Loucy (cell line): ENCODE measurements at regions not wholly inside any gene's neighbourhood (a gene's known extent, or its start where the extent isn't known, plus 50 kb on each side); places are given as distances from the start of the nearest gene placed in this dataset.

Experiments used
- H2AFZ ChIP-seq: fragments of 200-600 bp; sonication (generic); 2 replicates; pipeline ENCODE4 v1.6.0; 2016; ENCODE audit warnings: antibody characterized with exemption, mild to moderate bottlenecking, low read length, moderate library complexity
- H3F3A ChIP-seq: fragments of 200-600 bp; 2 replicates; pipeline ENCODE4 v1.6.0; 2016; ENCODE audit warnings: antibody characterized with exemption, low read depth, mild to moderate bottlenecking
- H3K27me3 ChIP-seq: fragments of 200-600 bp; sonication (generic); 2 replicates; pipeline ENCODE4 v1.6.1; 2014; ENCODE audit warnings: low read length, mild to moderate bottlenecking; ENCODE audit not compliant: insufficient read depth, poor library complexity, severe bottlenecking
- H3K36me3 ChIP-seq: fragments of 200-600 bp; sonication (generic); 2 replicates; pipeline ENCODE4 v1.6.1; 2016; ENCODE audit warnings: low read length; ENCODE audit not compliant: insufficient read depth
- H3K4me1 ChIP-seq: fragments of 200-600 bp; sonication (generic); 2 replicates; pipeline ENCODE4 v1.5.1; 2014; ENCODE audit warnings: low read length, mild to moderate bottlenecking; ENCODE audit not compliant: insufficient read depth, poor library complexity, severe bottlenecking
- H3K4me2 ChIP-seq: fragments of 200-600 bp; sonication (generic); 2 replicates; pipeline ENCODE4 v1.6.0; 2014; ENCODE audit warnings: antibody characterized with exemption, low read length, low read depth, mild to moderate bottlenecking; ENCODE audit not compliant: poor library complexity, severe bottlenecking
- H3K4me3 ChIP-seq: fragments of 200-600 bp; sonication (generic); 2 replicates; pipeline ENCODE4 v1.5.1; 2014; ENCODE audit warnings: low read length, mild to moderate bottlenecking, mixed read lengths; ENCODE audit not compliant: poor library complexity, severe bottlenecking
- H3K79me2 ChIP-seq: fragments of 200-600 bp; sonication (generic); 2 replicates; pipeline ENCODE4 v1.6.1; 2014; ENCODE audit warnings: low read length; ENCODE audit not compliant: insufficient read depth
- H3K9ac ChIP-seq: fragments of 200-600 bp; sonication (generic); 2 replicates; pipeline ENCODE4 v1.6.0; 2014; ENCODE audit warnings: mild to moderate bottlenecking, low read depth, low read length, moderate library complexity; ENCODE audit not compliant: poor library complexity, severe bottlenecking
- H3K9me2 ChIP-seq: fragments of 200-600 bp; sonication (generic); replicated peaks from 2 replicates; pipeline ENCODE4 v1.6.1; 2016; ENCODE audit warnings: low read depth, low read length, mixed read lengths
- H3K9me3 ChIP-seq: fragments of 200-600 bp; sonication (generic); 2 replicates; pipeline ENCODE4 v1.6.1; 2014; ENCODE audit warnings: mild to moderate bottlenecking, antibody characterized with exemption, low read length, low read depth; ENCODE audit not compliant: insufficient read depth
- H4K20me1 ChIP-seq: fragments of 200-600 bp; sonication (generic); 2 replicates; pipeline ENCODE4 v1.6.0; 2014; ENCODE audit warnings: antibody characterized with exemption, low read length, mild to moderate bottlenecking; ENCODE audit not compliant: insufficient read depth, poor library complexity, severe bottlenecking
- EZH2phosphoT487 ChIP-seq: fragments of 200-600 bp; IDR thresholded peaks from 2 replicates; pipeline ENCODE4 v1.6.1; 2018; ENCODE audit warnings: antibody characterized with exemption, mild to moderate bottlenecking, moderate library complexity, borderline replicate concordance
- TF ChIP-seq, protein P1 (sequence below): fragments of 200-600 bp; sonication (generic); conservative IDR thresholded peaks from 2 replicates; pipeline ENCODE4 v1.5.1; 2014; ENCODE audit warnings: mild to moderate bottlenecking, antibody characterized with exemption, low read length

DNA sequence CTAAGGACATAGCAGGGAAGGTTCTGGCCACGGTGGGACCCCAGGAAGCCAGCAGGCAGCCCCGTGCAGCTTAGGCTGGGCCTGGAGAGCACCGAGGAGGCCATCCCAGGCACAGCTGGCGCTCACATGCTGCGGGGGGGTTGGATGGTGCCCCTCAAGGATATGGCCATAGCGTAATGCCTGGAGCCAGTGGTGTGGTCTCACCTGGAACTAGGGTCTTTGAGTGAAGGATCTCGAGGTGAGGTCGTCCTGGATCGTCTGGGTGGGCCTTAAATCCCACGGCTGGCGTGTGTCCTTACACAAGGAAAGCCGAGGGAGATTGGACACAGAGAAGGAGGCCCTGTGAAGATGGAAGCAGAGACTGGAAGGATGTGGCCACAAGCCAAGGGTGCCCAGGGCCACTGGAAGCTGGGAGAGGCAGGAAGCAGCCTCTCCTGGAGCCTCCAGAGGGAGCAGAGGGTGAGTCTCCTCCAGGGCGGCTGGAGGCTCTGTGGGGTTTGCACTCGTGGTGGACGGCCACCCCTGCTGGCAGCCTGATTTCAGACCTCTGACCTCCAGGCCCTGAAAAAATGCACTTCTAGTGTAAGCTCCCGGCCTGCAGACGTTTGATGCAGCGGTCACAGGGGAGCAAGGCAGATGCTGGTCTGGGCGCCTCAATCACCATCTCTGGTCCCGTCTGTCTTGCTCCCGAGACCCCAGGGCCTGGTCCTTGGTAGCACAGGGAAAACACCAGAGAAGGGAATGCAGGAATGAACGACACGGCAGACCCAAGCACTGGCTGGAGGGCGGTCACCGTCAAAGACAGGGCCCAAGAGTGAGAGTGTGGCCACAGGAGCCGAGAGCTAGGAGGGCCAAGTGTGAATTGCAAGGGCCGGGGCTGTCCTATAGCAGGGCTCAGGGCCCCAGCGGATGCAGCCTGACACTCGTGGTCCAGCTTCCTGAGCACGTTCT, 218.6 kb downstream of the KIF26A start:
- Histone ChIP-seq H3K4me2 (no peak overlapping the region), H4K20me1 (no peaks in the 10 kb centered on the region), H3K9ac (no peak overlapping the region), H3K79me2 (no peaks in the 10 kb centered on the region), H3F3A (no peaks in the 10 kb centered on the region), H2AFZ (no peak overlapping the region), H3K9me3 (no peaks in the 10 kb centered on the region; the same call in 1 of the 2 replicates), H3K27me3 (no peaks in the 10 kb centered on the region), H3K4me3 (no peak overlapping the region), H3K36me3 (no peaks in the 10 kb centered on the region), H3K9me2 (no peaks in the 10 kb centered on the region), H3K4me1 (no peaks in the 10 kb centered on the region)
- TF ChIP-seq, protein P1, sequence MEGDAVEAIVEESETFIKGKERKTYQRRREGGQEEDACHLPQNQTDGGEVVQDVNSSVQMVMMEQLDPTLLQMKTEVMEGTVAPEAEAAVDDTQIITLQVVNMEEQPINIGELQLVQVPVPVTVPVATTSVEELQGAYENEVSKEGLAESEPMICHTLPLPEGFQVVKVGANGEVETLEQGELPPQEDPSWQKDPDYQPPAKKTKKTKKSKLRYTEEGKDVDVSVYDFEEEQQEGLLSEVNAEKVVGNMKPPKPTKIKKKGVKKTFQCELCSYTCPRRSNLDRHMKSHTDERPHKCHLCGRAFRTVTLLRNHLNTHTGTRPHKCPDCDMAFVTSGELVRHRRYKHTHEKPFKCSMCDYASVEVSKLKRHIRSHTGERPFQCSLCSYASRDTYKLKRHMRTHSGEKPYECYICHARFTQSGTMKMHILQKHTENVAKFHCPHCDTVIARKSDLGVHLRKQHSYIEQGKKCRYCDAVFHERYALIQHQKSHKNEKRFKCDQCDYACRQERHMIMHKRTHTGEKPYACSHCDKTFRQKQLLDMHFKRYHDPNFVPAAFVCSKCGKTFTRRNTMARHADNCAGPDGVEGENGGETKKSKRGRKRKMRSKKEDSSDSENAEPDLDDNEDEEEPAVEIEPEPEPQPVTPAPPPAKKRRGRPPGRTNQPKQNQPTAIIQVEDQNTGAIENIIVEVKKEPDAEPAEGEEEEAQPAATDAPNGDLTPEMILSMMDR: no peak
- TF ChIP-seq EZH2phosphoT487: no peak

DNA sequence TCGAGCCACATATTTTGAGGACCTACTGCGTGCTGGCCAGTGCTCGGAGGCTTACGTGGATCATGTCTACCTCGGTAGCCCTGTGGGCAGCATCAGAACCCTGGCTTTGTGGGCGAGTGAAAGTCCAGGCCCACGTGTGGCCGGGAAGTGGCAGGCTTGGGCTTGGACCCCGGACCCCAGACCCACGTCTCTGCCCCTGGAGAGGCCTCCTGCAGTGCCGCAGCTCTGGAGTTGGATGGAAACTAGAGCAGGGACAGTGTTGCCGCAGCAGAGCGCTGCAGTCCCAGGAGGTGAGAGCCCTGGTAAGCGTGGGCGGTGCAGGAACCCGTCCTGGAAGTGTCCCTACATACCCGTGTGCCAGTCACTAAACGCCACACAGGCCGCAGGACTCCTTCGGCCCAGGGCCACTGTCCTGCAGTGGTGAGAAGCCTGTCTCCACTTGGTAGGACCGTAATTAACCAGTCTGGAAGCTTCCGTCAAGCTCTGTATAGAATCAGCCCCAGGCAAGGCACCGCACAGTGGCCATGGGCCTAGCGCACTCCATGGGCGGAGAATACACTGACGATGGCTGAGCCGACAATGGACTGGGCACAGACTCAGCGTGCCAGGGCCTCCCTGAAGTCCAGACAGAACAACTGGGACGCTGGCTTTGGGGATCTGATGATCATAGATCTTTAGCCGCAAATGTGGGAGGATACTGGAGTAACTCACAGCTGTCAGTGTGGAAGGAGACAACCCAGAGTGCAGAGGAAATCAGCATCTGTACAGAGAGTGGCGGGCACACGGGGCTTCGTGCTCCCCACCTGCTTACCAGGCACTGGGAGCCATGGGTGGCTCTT, 219.5 kb downstream of the KIF26A start:
- TF ChIP-seq, protein P1: no peak
- no peak for TF ChIP-seq EZH2phosphoT487
- Histone ChIP-seq H3K9ac (no peak overlapping the region), H4K20me1 (no peaks in the 10 kb centered on the region)

DNA sequence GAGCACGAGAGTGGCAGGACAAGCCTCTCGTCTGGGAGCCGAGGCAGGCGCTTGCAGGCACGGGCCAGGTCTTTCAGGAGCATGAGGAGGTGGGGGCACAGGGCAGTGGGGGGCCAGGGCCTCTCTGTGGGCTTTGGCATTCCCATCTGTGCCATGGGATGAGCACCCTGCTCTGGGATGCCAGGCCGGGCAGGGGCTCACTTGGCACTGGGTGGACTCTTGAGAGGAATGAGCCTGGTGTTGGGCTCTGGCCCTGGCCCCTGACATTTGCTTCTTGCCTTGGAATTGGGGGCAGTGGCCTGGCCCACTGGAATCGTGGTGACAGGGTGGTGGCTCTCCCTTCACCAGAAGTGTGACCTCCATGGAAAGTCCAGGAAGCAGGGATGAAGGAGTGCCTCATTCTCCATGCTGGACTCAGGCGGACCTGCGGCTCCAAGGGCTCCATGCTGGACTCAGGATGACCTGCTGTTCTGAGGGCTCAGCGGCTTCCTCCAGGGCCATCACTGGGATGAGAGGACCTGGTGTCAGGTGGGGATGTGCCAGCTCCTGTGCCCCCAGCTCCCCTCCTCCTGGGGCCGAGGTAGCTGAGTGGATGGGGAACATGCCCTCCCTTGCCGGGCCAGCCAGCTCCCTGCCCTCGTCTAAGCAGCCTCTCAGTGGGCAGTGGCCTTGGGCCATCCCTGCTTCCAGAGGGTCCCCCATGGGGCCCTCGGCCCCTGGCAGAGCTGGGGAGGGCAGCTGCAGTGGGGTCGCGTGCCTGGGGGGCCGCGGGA, 220.3 kb downstream of the KIF26A start:
- H4K20me1 ChIP-seq: no peaks in the 10 kb centered on the region
- no peaks in the 10 kb centered on the region for H3F3A ChIP-seq
- H2AFZ ChIP-seq: no peak overlapping the region

More for the DNA sequence above, 219.5 kb downstream of the KIF26A start:
- no peaks in the 10 kb centered on the region for H3K9me2 ChIP-seq
- H3K9me3 ChIP-seq: no peaks in the 10 kb centered on the region; the same call in 1 of the 2 replicates
- no peaks in the 10 kb centered on the region for H3F3A ChIP-seq
- no peaks in the 10 kb centered on the region for H3K79me2 ChIP-seq
- no peak overlapping the region for H3K4me3 ChIP-seq
- H3K4me1 ChIP-seq: no peaks in the 10 kb centered on the region
- no peak overlapping the region for H2AFZ ChIP-seq
- H3K36me3 ChIP-seq: no peaks in the 10 kb centered on the region
- no peaks in the 10 kb centered on the region for H3K27me3 ChIP-seq
- no peak overlapping the region for H3K4me2 ChIP-seq

More for the DNA sequence above, 220.3 kb downstream of the KIF26A start:
- no peaks in the 10 kb centered on the region for H3K9me2 ChIP-seq
- H3K4me1 ChIP-seq: no peaks in the 10 kb centered on the region
- no peaks in the 10 kb centered on the region for H3K27me3 ChIP-seq
- H3K79me2 ChIP-seq: no peaks in the 10 kb centered on the region
- H3K4me3 ChIP-seq: no peak overlapping the region
- H3K9ac ChIP-seq: no peak overlapping the region
- H3K9me3 ChIP-seq: no peaks in the 10 kb centered on the region; the same call in 1 of the 2 replicates
- no peaks in the 10 kb centered on the region for H3K36me3 ChIP-seq
- no peak overlapping the region for H3K4me2 ChIP-seq
- no peak for TF ChIP-seq EZH2phosphoT487
- TF ChIP-seq, protein P1: no peak
